ENCODE measurements at regions not wholly inside any gene's neighbourhood (a gene's known extent, or its start where the extent isn't known, plus 50 kb on each side); places are given as distances from the start of the nearest gene placed in this dataset.

- DNase-seq: no peak
Observed at GRCh38 chr9:107213561-107214028, 69.5 kb upstream of the RAD23B start.

- no peak for DNase-seq
Observed at GRCh38 chr9:107214381-107214780, 68.7 kb upstream of the RAD23B start.

GRCh38 chr9:107214915-107215314 is 68.2 kb upstream of the RAD23B start:
- no peak for DNase-seq

GRCh38 chr9:107215381-107215780 is 67.7 kb upstream of the RAD23B start:
- DNase-seq: no peak

- no peak for DNase-seq
Observed at GRCh38 chr9:107216329-107216728, 66.8 kb upstream of the RAD23B start.

GRCh38 chr9:107218829-107219485 is 64.1 kb upstream of the RAD23B start:
- no peak for DNase-seq

- no peak for DNase-seq
Observed at GRCh38 chr9:107219486-107220077, 63.5 kb upstream of the RAD23B start.

GRCh38 chr9:107221321-107221720 is 61.8 kb upstream of the RAD23B start:
- DNase-seq: no peak

- DNase-seq: no peak
Observed at GRCh38 chr9:107222020-107222522, 61.0 kb upstream of the RAD23B start.

- DNase-seq: no peak
Observed at GRCh38 chr9:107223381-107223780, 59.7 kb upstream of the RAD23B start.

GRCh38 chr9:107224252-107224651 is 58.8 kb upstream of the RAD23B start:
- no peak for DNase-seq

- no peak for DNase-seq
Observed at GRCh38 chr9:107226421-107226820, 56.7 kb upstream of the RAD23B start.

- no peak for DNase-seq
Observed at GRCh38 chr9:107227774-107228173, 55.3 kb upstream of the RAD23B start.

- no peak for DNase-seq
Observed at GRCh38 chr9:107228496-107229039, 54.5 kb upstream of the RAD23B start.

- peak; percentile 48 for DNase-seq
Observed at GRCh38 chr9:107229241-107229741, 53.8 kb upstream of the RAD23B start.
